A549 (cell line): ENCODE measurements at regions not wholly inside any gene's neighbourhood (a gene's known extent, or its start where the extent isn't known, plus 50 kb on each side); places are given as distances from the start of the nearest gene placed in this dataset.

ENCODE experiments used
- CTCF ChIP-seq: fragments of >200 bp; sonication (Bioruptor Twin); formaldehyde crosslinking; IDR thresholded peaks from 3 replicates; pipeline ENCODE4 v1.5.1; 2016
- ELK1 ChIP-seq: fragments of 150-350 bp; IDR thresholded peaks from 2 replicates; pipeline ENCODE4 v1.6.1; 2014; ENCODE audit warnings: low read depth, mild to moderate bottlenecking, low read length
- EP300 ChIP-seq, 2 experiments: fragments of >200 bp; sonication (Bioruptor Twin); formaldehyde crosslinking; IDR thresholded peaks; 2 replicates in 1 of 2; 3 replicates in 1 of 2; pipeline ENCODE4 v1.6.1; 2016 to 2017
- HDAC2 ChIP-seq: fragments of 200-600 bp; sonication (generic); IDR thresholded peaks from 2 replicates; pipeline ENCODE4 v1.6.1; 2016
- HEYL ChIP-seq: fragments of 250-450 bp; sonication (Bioruptor Pico); IDR thresholded peaks from 2 replicates; pipeline ENCODE4 v1.8.0; 2021; ENCODE audit warnings: mild to moderate bottlenecking, moderate library complexity
- NR3C1 ChIP-seq: fragments of >200 bp; sonication (Bioruptor Twin); formaldehyde crosslinking; IDR thresholded peaks from 3 replicates; pipeline ENCODE4 v1.6.1; 2017
- POLR2A ChIP-seq: IDR thresholded peaks from 2 replicates; pipeline ENCODE4 v1.6.1; 2012; ENCODE audit warnings: mild to moderate bottlenecking, low read length
- POLR2AphosphoS2 ChIP-seq: conservative IDR thresholded peaks from 2 replicates; pipeline ENCODE4 v1.6.1; 2012; ENCODE audit warnings: low read length, improper control_type of control experiment, inconsistent platforms
- SREBF2 ChIP-seq: fragments of 450-650 bp; IDR thresholded peaks from 2 replicates; pipeline ENCODE4 v1.6.1; 2014; ENCODE audit warnings: mild to moderate bottlenecking, moderate library complexity
- USF2 ChIP-seq: fragments of 450-650 bp; IDR thresholded peaks from 2 replicates; pipeline ENCODE4 v1.6.1; 2014; ENCODE audit warnings: antibody characterized with exemption
- TF ChIP-seq, protein P1 (sequence below): IDR thresholded peaks from 2 replicates; pipeline ENCODE4 v1.6.1; 2012

DNA sequence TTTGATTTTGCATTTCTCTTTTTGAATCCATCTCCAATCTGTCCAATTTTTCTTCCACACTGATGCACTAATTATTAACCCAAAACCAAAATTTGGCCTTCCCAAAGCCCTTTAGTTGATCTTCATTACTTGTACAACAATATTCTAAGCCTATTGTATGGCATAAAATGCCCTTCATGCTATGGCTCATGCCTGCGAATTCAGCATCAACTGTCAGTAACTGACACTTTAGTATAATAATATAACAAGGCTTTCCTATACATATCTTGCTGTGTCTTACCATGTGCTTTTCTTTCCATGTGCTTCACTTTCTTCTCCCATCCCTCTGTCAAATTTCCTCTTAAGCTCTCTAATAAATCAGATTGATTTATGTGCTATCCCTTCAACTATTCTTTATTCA, 154.0 kb upstream of the TFPI start:
- TF ChIP-seq CTCF (no peak), EP300 (IDR thresholded peaks at IDR 0.05) (no peak), USF2 (no peak), NR3C1 (no peak), ELK1 (no peak), POLR2A (no peak), HEYL (CRISPR knock-in tag) (no peak), SREBF2 (no peak), HDAC2 (no peak), POLR2AphosphoS2 (no peak)
- TF ChIP-seq, protein P1, sequence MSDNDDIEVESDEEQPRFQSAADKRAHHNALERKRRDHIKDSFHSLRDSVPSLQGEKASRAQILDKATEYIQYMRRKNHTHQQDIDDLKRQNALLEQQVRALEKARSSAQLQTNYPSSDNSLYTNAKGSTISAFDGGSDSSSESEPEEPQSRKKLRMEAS = no peak
